Coronary artery (tissue), 2 donors: ENCODE measurements at regions not wholly inside any gene's neighbourhood (a gene's known extent, or its start where the extent isn't known, plus 50 kb on each side); places are given as distances from the start of the nearest gene placed in this dataset.

Experiments used
- DNase-seq: peaks from one replicate; pipeline ENCODE4 v3.0.0-alpha.2; 2017; ENCODE audit warnings: low spot score
- H3K27ac ChIP-seq, 2 donors: fragments of 200-600 bp; sonication (generic); one replicate each; pipeline ENCODE4 v1.5.1; 2016 to 2019
- H3K4me3 ChIP-seq: fragments of 200-600 bp; sonication (generic); 2 replicates; pipeline ENCODE4 v1.5.1; 2016; ENCODE audit warnings: mild to moderate bottlenecking, moderate library complexity
- TF ChIP-seq, protein P1 (sequence below): fragments of 200-600 bp; sonication (generic); IDR thresholded peaks from one replicate; pipeline ENCODE4 v1.5.1; 2019; ENCODE audit warnings: antibody characterized with exemption

GRCh38 chr5:135110785-135111596 lies 77.0 kb upstream of the PITX1 start:
- Histone ChIP-seq H3K4me3 (no peak overlapping the region), H3K27ac (no peak overlapping the region)
- TF ChIP-seq, protein P1, sequence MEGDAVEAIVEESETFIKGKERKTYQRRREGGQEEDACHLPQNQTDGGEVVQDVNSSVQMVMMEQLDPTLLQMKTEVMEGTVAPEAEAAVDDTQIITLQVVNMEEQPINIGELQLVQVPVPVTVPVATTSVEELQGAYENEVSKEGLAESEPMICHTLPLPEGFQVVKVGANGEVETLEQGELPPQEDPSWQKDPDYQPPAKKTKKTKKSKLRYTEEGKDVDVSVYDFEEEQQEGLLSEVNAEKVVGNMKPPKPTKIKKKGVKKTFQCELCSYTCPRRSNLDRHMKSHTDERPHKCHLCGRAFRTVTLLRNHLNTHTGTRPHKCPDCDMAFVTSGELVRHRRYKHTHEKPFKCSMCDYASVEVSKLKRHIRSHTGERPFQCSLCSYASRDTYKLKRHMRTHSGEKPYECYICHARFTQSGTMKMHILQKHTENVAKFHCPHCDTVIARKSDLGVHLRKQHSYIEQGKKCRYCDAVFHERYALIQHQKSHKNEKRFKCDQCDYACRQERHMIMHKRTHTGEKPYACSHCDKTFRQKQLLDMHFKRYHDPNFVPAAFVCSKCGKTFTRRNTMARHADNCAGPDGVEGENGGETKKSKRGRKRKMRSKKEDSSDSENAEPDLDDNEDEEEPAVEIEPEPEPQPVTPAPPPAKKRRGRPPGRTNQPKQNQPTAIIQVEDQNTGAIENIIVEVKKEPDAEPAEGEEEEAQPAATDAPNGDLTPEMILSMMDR: no peak
- no peak for DNase-seq

DNA sequence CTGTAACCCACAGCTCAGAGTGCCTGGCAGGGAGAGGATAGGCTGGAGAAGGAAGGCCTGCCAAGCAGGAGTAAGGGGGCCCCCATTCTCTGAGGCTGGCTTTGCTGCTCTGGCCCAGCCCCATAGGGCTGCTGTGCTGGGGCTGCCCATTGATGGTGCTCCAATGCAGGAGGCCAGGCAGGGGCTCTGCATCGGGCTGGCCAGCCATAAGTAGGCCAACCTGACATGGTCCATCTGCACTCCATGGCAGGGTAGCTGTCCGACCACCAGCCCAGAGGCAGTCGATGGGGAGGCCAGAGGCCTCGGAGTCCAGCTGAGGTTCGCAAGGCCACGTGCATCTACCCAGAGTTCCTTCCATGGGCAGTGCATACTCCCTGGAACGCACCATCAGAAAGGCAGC lies 75.0 kb upstream of the PITX1 start:
- DNase-seq: no peak
- H3K27ac ChIP-seq: no peak overlapping the region
- H3K4me3 ChIP-seq: no peak overlapping the region
- TF ChIP-seq, protein P1: no peak

DNA sequence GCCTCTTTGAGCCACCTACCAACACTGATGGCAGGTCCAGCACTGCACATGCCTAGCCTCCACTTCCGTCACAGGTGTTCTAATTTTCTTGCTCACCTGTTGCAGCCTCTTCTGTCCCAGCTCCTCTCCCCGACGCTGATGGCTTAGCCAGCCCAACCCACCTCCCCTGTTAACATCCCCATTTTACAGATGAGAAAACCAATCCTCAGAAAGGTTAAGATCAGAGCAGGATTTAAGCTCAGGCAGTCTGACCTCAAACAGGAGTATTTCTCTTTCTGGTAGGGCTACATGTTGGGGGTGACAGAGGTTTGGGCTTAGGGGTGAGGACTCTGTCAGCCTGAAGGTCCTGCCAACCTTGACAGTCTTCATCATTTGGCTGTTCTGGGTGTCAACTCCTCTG lies 74.5 kb upstream of the PITX1 start:
- TF ChIP-seq, protein P1: no peak
- DNase-seq: no peak
- Histone ChIP-seq H3K27ac (no peak overlapping the region), H3K4me3 (no peak overlapping the region)

DNA sequence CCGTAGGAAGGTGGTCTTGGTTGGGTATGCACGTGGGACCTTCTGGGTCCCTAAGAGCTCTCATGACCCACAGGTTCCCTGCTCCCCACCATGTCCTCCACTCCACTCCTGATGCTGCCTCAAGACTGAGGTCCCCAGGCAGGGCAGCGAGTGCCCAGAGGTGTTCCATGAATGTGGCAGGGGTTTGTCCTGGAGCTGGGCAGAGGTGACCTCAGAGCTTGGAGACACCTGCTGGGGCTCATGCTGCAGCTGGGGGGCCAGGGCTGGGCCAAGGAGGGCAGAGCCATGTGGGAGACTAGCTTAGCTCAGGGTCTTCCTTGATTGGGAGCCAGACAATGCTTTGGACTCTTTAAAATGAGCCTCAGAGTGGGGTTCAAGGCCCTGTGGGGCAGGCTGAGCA lies 74.0 kb upstream of the PITX1 start:
- no peak overlapping the region for H3K4me3 ChIP-seq
- no peak overlapping the region for H3K27ac ChIP-seq
- TF ChIP-seq, protein P1: no peak
- DNase-seq: no peak

GRCh38 chr5:135106610-135107471 lies 72.8 kb upstream of the PITX1 start:
- TF ChIP-seq, protein P1: no peak
- Histone ChIP-seq H3K4me3 (no peak overlapping the region), H3K27ac (no peak overlapping the region)
- no peak for DNase-seq

GRCh38 chr5:135106136-135106535 lies 72.1 kb upstream of the PITX1 start:
- TF ChIP-seq, protein P1: no peak
- H3K27ac ChIP-seq: no peak overlapping the region
- DNase-seq: no peak
- H3K4me3 ChIP-seq: no peak overlapping the region
